PFSK-1 (cell line): ENCODE measurements at regions not wholly inside any gene's neighbourhood (a gene's known extent, or its start where the extent isn't known, plus 50 kb on each side); places are given as distances from the start of the nearest gene placed in this dataset.

ENCODE experiments used
- POLR2AphosphoS5 ChIP-seq: IDR thresholded peaks from 2 replicates; pipeline ENCODE4 v1.6.1; 2012; ENCODE audit warnings: low read depth, mild to moderate bottlenecking, control low read depth, low read length, moderate library complexity
- REST ChIP-seq, 2 experiments: IDR thresholded peaks; 2 replicates each; pipeline versions ENCODE4 v1.6.1 to v1.8.0; 2011 to 2012; ENCODE audit warnings: low read depth in 2 of 2, low read length in 2 of 2, control low read depth in 1 of 2, inconsistent platforms in 1 of 2, mild to moderate bottlenecking in 1 of 2, moderate library complexity in 1 of 2; ENCODE audit not compliant: insufficient read depth in 1 of 2
- SIN3A ChIP-seq: IDR thresholded peaks from 2 replicates; pipeline ENCODE4 v1.6.1; 2012; ENCODE audit warnings: mild to moderate bottlenecking, low read length, moderate library complexity, borderline replicate concordance; ENCODE audit not compliant: insufficient read depth
- TAF1 ChIP-seq: IDR thresholded peaks from 2 replicates; pipeline ENCODE4 v1.6.1; 2012; ENCODE audit warnings: low read length, control low read depth, borderline replicate concordance; ENCODE audit not compliant: insufficient read depth

GRCh38 chr7:32659853-32660252, 164.6 kb downstream of the AVL9 start:
- no peak for TF ChIP-seq REST (IDR thresholded peaks at IDR 0.05; ENCODE audit: insufficient read depth in 1 of 2, low read depth in 2 of 2, low read length in 2 of 2)
- no peak for TF ChIP-seq POLR2AphosphoS5
- TF ChIP-seq SIN3A = no peak
- TF ChIP-seq TAF1 = no peak
